ENCODE measurements at regions not wholly inside any gene's neighbourhood (a gene's known extent, or its start where the extent isn't known, plus 50 kb on each side); places are given as distances from the start of the nearest gene placed in this dataset.

GRCh38 chr15:72888811-72889210 lies 105.3 kb upstream of the ADPGK start:
- H3K9me3 Mint-ChIP-seq, result peaks cover 4% of the 10 kb centered on the region
- H3K36me3 Mint-ChIP-seq (ENCODE audit: insufficient read depth), result no peaks in the 10 kb centered on the region
- DNase-seq (no peak), ATAC-seq (no peak)
- H3K4me3 Mint-ChIP-seq, result no peak overlapping the region
- peaks cover 5% of the 10 kb centered on the region for H3K27me3 Mint-ChIP-seq (ENCODE audit: low read depth)
- no peaks in the 10 kb centered on the region for H3K4me1 Mint-ChIP-seq (ENCODE audit: low read depth)

DNA sequence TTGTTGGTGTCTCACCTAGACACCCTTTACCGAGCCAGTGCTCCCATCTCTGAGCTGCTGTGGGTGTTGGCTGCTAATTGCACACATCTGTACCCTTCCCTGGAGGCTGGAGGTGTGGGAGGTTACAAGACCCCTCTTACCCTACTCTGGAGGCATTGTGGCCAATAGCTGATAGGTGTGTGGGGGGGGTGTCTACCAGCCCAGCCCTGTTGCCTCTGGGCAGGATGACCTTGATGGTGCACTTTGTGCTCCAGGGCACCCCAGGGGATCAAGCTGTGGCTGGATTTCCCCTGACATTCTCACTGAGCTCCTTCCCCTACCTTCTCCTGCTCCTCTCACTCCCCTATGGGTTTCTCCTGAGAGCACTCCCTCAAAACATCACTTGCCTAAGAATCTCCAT lies 104.7 kb upstream of the ADPGK start:
- DNase-seq (no peak), ATAC-seq (no peak)
- peaks cover 4% of the 10 kb centered on the region for H3K27me3 Mint-ChIP-seq (ENCODE audit: low read depth)
- H3K36me3 Mint-ChIP-seq (ENCODE audit: insufficient read depth), result no peaks in the 10 kb centered on the region
- H3K4me3 Mint-ChIP-seq, result no peak overlapping the region
- H3K9me3 Mint-ChIP-seq, result peaks cover 4% of the 10 kb centered on the region
- H3K4me1 Mint-ChIP-seq (ENCODE audit: low read depth), result no peaks in the 10 kb centered on the region

- no peaks in the 10 kb centered on the region for H3K36me3 Mint-ChIP-seq (ENCODE audit: insufficient read depth)
- DNase-seq (no peak), ATAC-seq (no peak)
- no peak overlapping the region for H3K4me3 Mint-ChIP-seq
- no peaks in the 10 kb centered on the region for H3K4me1 Mint-ChIP-seq (ENCODE audit: low read depth)
- H3K9me3 Mint-ChIP-seq, result peaks cover 10% of the 10 kb centered on the region
- peaks cover 4% of the 10 kb centered on the region for H3K27me3 Mint-ChIP-seq (ENCODE audit: low read depth)
Measured at GRCh38 chr15:72887376-72887775, 103.8 kb upstream of the ADPGK start.

GRCh38 chr15:72884311-72884710 lies 100.8 kb upstream of the ADPGK start:
- Mint-ChIP-seq H3K4me3 (no peak overlapping the region), H3K27me3 (ENCODE audit: low read depth) (peaks cover 6% of the 10 kb centered on the region), H3K9me3 (peaks cover 13% of the 10 kb centered on the region), H3K36me3 (ENCODE audit: insufficient read depth) (no peaks in the 10 kb centered on the region), H3K4me1 (ENCODE audit: low read depth) (no peaks in the 10 kb centered on the region)
- ATAC-seq (no peak), DNase-seq (no peak)

GRCh38 chr15:72873379-72874233 lies 90.0 kb upstream of the ADPGK start:
- Mint-ChIP-seq H3K9me3 (peaks cover 5% of the 10 kb centered on the region), H3K4me1 (ENCODE audit: low read depth) (no peaks in the 10 kb centered on the region), H3K36me3 (ENCODE audit: insufficient read depth) (no peaks in the 10 kb centered on the region), H3K4me3 (no peak overlapping the region), H3K27me3 (ENCODE audit: low read depth) (peaks cover 7% of the 10 kb centered on the region)
- ATAC-seq (no peak), DNase-seq (no peak)

DNA sequence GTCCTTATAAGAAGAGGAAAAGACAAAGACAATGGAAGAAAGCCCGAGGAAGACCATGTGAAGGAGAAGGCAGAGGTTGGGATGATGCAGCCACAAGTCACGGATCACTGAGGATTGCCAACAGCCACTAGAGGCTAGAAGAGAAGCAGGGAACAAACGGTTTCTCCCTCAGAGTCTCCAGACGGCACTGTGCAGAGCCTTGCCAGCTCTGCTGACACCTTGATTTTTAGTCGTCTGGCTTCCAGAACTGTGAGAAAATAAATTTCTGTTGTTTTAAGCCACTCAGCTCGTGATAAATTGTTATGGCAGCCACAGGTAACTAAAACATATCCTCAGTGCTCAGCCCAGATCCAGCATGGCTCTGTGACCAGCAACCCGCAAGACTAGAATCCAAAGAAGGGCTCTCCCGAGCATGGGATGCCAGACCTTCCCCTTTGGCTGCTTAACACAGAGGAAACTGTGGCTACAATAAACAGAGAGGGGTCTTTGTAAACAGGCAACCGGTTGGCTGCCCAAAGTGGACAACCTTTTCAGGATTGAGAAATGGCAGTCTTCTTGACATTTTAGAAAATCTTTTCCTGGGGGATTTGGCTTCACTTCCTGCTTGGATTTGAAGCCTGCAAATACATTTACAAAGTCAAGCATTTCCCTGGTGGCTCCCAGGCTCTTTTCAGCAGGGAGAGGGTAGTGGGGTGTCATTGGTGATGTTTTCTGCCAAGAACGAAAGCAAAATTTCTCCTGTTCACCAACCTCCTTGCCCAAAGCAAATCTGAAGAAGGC lies 88.7 kb upstream of the ADPGK start:
- DNase-seq (no peak), ATAC-seq (no peak)
- Mint-ChIP-seq H3K4me1 (ENCODE audit: low read depth) (no peaks in the 10 kb centered on the region), H3K27me3 (ENCODE audit: low read depth) (peaks cover 7% of the 10 kb centered on the region), H3K9me3 (peaks cover 5% of the 10 kb centered on the region), H3K36me3 (ENCODE audit: insufficient read depth) (no peaks in the 10 kb centered on the region), H3K4me3 (no peak overlapping the region)

- H3K9me3 Mint-ChIP-seq, result no peaks in the 10 kb centered on the region
- no peaks in the 10 kb centered on the region for H3K4me1 Mint-ChIP-seq (ENCODE audit: low read depth)
- peaks cover 2% of the 10 kb centered on the region for H3K27me3 Mint-ChIP-seq (ENCODE audit: low read depth)
- DNase-seq, result no peak
- ATAC-seq, result no peak
- H3K4me3 Mint-ChIP-seq, result no peak overlapping the region
- no peaks in the 10 kb centered on the region for H3K36me3 Mint-ChIP-seq (ENCODE audit: insufficient read depth)
Measured at GRCh38 chr15:72866866-72867616, 83.5 kb upstream of the ADPGK start.

- Mint-ChIP-seq H3K4me3 (no peak overlapping the region), H3K36me3 (ENCODE audit: insufficient read depth) (no peaks in the 10 kb centered on the region), H3K9me3 (no peaks in the 10 kb centered on the region), H3K4me1 (ENCODE audit: low read depth) (no peaks in the 10 kb centered on the region), H3K27me3 (ENCODE audit: low read depth) (peaks cover 2% of the 10 kb centered on the region)
- DNase-seq, result no peak
- no peak for ATAC-seq
Measured at GRCh38 chr15:72866182-72866581, 82.6 kb upstream of the ADPGK start.

DNA sequence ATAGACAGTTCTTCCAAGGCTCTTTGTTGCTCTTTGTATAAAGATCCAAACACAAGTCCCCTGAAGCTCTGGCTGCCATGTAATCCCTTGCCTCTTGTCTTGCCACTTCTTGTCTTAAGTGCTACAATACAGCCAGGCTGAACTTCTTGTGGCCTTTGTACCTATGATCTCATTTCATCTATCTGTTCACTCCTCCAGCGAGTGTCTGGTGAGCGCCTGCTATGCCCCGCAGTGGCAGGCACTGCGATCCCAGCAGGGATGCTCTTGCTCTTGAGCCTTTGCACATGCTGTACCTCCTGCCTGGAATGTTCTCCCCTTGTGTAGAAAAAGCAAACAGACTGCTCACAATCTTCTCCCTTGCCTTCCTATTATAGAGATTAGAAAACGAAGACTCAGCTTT lies 81.9 kb upstream of the ADPGK start:
- no peaks in the 10 kb centered on the region for H3K4me1 Mint-ChIP-seq (ENCODE audit: low read depth)
- H3K27me3 Mint-ChIP-seq (ENCODE audit: low read depth), result peaks cover 2% of the 10 kb centered on the region
- H3K4me3 Mint-ChIP-seq, result no peak overlapping the region
- DNase-seq, result no peak
- H3K9me3 Mint-ChIP-seq, result no peaks in the 10 kb centered on the region
- H3K36me3 Mint-ChIP-seq (ENCODE audit: insufficient read depth), result no peaks in the 10 kb centered on the region
- ATAC-seq, result no peak

GRCh38 chr15:72864681-72865080 lies 81.1 kb upstream of the ADPGK start:
- ATAC-seq, result no peak
- H3K9me3 Mint-ChIP-seq, result no peaks in the 10 kb centered on the region
- no peak overlapping the region for H3K4me3 Mint-ChIP-seq

DNA sequence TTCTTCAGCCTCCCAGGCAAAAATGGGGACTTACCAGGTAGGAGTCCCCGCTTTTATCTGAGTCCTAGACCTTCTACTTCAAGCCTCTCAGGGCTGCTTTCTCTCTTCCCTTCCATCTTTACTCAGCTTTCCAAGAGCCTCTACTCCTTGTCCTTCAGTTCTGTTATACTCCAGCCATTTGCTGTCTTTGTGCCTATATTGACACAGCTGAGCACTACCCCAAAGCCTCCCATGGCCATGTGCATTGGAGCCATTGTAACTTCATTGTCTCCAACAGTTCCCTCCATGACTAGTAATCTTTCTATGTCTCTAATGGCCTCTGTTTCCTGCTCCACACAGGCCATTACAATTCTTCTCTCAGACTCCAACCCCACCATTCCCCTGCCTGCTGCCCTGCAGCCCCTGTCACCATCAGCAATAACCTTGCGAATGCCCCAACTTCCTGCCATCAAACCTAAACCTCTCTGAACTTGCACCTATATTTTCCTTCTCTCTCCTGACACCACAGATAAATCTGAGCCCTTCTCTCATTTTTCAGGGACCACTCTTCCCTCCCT lies 77.9 kb upstream of the ADPGK start:
- H3K9me3 Mint-ChIP-seq, result no peaks in the 10 kb centered on the region
- H3K27me3 Mint-ChIP-seq (ENCODE audit: low read depth), result peaks cover 2% of the 10 kb centered on the region
- H3K36me3 Mint-ChIP-seq (ENCODE audit: insufficient read depth), result no peaks in the 10 kb centered on the region
- DNase-seq (no peak), ATAC-seq (no peak)
- H3K4me1 Mint-ChIP-seq (ENCODE audit: low read depth), result no peaks in the 10 kb centered on the region
- H3K4me3 Mint-ChIP-seq, result no peak overlapping the region

More at GRCh38 chr15:72864681-72865080, 81.1 kb upstream of the ADPGK start:
- H3K4me1 Mint-ChIP-seq (ENCODE audit: low read depth), result no peaks in the 10 kb centered on the region
- H3K27me3 Mint-ChIP-seq (ENCODE audit: low read depth), result peaks cover 2% of the 10 kb centered on the region
- H3K36me3 Mint-ChIP-seq (ENCODE audit: insufficient read depth), result no peaks in the 10 kb centered on the region
- no peak for DNase-seq

- Mint-ChIP-seq H3K4me1 (ENCODE audit: low read depth) (no peaks in the 10 kb centered on the region), H3K27me3 (ENCODE audit: low read depth) (peaks cover 2% of the 10 kb centered on the region), H3K36me3 (ENCODE audit: insufficient read depth) (no peaks in the 10 kb centered on the region), H3K4me3 (no peak overlapping the region), H3K9me3 (no peaks in the 10 kb centered on the region)
- ATAC-seq, result no peak
- no peak for DNase-seq
Measured at GRCh38 chr15:72859757-72860145, 76.2 kb upstream of the ADPGK start.

- DNase-seq, result no peak
- no peak for ATAC-seq
Measured at GRCh38 chr15:72859017-72859756, 75.6 kb upstream of the ADPGK start.

DNA sequence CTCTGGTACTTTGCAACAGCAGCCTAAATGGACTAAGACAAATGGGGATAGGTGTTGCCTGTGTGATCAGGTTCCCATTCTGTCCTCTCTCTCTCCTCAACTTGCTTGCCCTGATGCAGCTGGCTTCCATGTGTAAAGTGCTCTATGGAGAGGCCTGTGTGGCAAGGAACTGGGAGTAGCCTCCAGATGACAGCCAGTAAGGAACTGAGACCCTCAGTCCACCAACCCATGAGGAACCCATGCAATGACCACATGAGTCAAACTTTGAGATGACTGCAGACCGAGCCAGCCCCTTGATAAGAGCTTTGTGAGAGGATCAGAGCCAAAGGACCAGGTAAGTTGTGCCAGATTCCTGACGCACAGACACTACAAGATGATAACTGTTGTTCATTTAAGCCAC lies 74.6 kb upstream of the ADPGK start:
- H3K36me3 Mint-ChIP-seq (ENCODE audit: insufficient read depth), result no peaks in the 10 kb centered on the region
- H3K27me3 Mint-ChIP-seq (ENCODE audit: low read depth), result peaks cover 4% of the 10 kb centered on the region
- H3K9me3 Mint-ChIP-seq, result no peaks in the 10 kb centered on the region
- DNase-seq (no peak), ATAC-seq (no peak)
- H3K4me3 Mint-ChIP-seq, result no peak overlapping the region
- H3K4me1 Mint-ChIP-seq (ENCODE audit: low read depth), result no peaks in the 10 kb centered on the region

More at GRCh38 chr15:72859017-72859756, 75.6 kb upstream of the ADPGK start:
- Mint-ChIP-seq H3K4me3 (no peak overlapping the region), H3K36me3 (ENCODE audit: insufficient read depth) (no peaks in the 10 kb centered on the region), H3K4me1 (ENCODE audit: low read depth) (no peaks in the 10 kb centered on the region), H3K27me3 (ENCODE audit: low read depth) (peaks cover 2% of the 10 kb centered on the region), H3K9me3 (no peaks in the 10 kb centered on the region)

All from activated T-cell treated with anti-CD3 and anti-CD28 coated beads, Interleukin-2, amount 50 U/mL, for 4 hours (primary cell).